Spinal cord (tissue), 9 donors: ENCODE measurements at regions not wholly inside any gene's neighbourhood (a gene's known extent, or its start where the extent isn't known, plus 50 kb on each side); places are given as distances from the start of the nearest gene placed in this dataset.
"Not testable (repeated sequence)": the region's sequence is repeated elsewhere in the genome, so short reads cannot be mapped to it uniquely, and the experiment has no call there.

Experiments
- DNase-seq, 6 donors: peaks; one replicate each; pipeline versions ENCODE4 v3.0.0 to v3.0.0-alpha.2; 2013 to 2015; ENCODE audit warnings: low spot score in 6 of 6, low read depth in 4 of 6
- H3K27ac ChIP-seq: one replicate; pipeline ENCODE4 v1.5.1; 2013; ENCODE audit warnings: low read depth, low read length, control low read depth
- H3K27me3 ChIP-seq: one replicate; pipeline ENCODE4 v1.6.1; 2013; ENCODE audit warnings: low read length; ENCODE audit not compliant: control insufficient read depth, insufficient read depth
- H3K36me3 ChIP-seq: one replicate; pipeline ENCODE4 v1.6.1; 2013; ENCODE audit warnings: low read length; ENCODE audit not compliant: control insufficient read depth, insufficient read depth
- H3K4me1 ChIP-seq: one replicate; pipeline ENCODE4 v1.6.1; 2013; ENCODE audit warnings: low read length; ENCODE audit not compliant: control insufficient read depth, insufficient read depth
- H3K4me3 ChIP-seq: one replicate; pipeline ENCODE4 v1.5.1; 2013; ENCODE audit warnings: low read depth, low read length, control low read depth
- H3K9me3 ChIP-seq: one replicate; pipeline ENCODE4 v1.6.1; 2013; ENCODE audit warnings: low read length; ENCODE audit not compliant: control insufficient read depth, insufficient read depth
- WGBS: methylation state at CpG from one replicate; pipeline ENCODE4 v1.1.5; 2013; ENCODE audit warnings: missing lambda C conversion rate; ENCODE audit not compliant: insufficient coverage; 5-methylcytosine and 5-hydroxymethylcytosine counted together
- donor health status: healthy.

GRCh38 chr1:41308520-41308919 lies 52.7 kb upstream of the FOXO6 start:
- not testable (repeated sequence) for DNase-seq, H3K36me3 ChIP-seq, H3K27ac ChIP-seq, H3K4me1 ChIP-seq, H3K9me3 ChIP-seq, H3K27me3 ChIP-seq, H3K4me3 ChIP-seq
- WGBS, result no CpG with 5 or more reads among the region's 4 CpGs

- WGBS, result 60% methylated on average over 4 of the region's 6 CpGs
- no peaks in the 10 kb centered on the region for H3K27me3 ChIP-seq
- no peaks in the 10 kb centered on the region for H3K4me1 ChIP-seq
- no peak overlapping the region for H3K27ac ChIP-seq
- no peak for DNase-seq
- H3K9me3 ChIP-seq, result no peaks in the 10 kb centered on the region
- H3K4me3 ChIP-seq, result no peak overlapping the region
- no peaks in the 10 kb centered on the region for H3K36me3 ChIP-seq
Observed at GRCh38 chr1:41305576-41306363, 55.5 kb upstream of the FOXO6 start.

GRCh38 chr1:41296506-41296905 lies 54.4 kb upstream of the SCMH1 start:
- no peak overlapping the region for H3K27ac ChIP-seq
- WGBS, result 80% methylated on average over 1 of the region's 3 CpGs
- H3K4me3 ChIP-seq, result no peak overlapping the region
- no peaks in the 10 kb centered on the region for H3K9me3 ChIP-seq
- no peaks in the 10 kb centered on the region for H3K27me3 ChIP-seq
- H3K4me1 ChIP-seq, result no peaks in the 10 kb centered on the region
- peak in 1 of 6 donors; percentile 47 for DNase-seq
- H3K36me3 ChIP-seq, result no peaks in the 10 kb centered on the region

GRCh38 chr1:41294216-41294615 lies 52.1 kb upstream of the SCMH1 start:
- Histone ChIP-seq H3K36me3 (no peaks in the 10 kb centered on the region), H3K4me1 (peaks cover 6% of the 10 kb centered on the region), H3K4me3 (no peak overlapping the region), H3K27ac (no peak overlapping the region), H3K27me3 (no peaks in the 10 kb centered on the region), H3K9me3 (no peaks in the 10 kb centered on the region)
- no peak for DNase-seq
- WGBS, result 62% methylated on average over 2 of the region's 3 CpGs

- no peaks in the 10 kb centered on the region for H3K36me3 ChIP-seq
- peaks cover 6% of the 10 kb centered on the region for H3K4me1 ChIP-seq
- H3K27me3 ChIP-seq, result no peaks in the 10 kb centered on the region
- 48% methylated on average over 2 of the region's 2 CpGs for WGBS
- H3K27ac ChIP-seq, result no peak overlapping the region
- H3K4me3 ChIP-seq, result no peak overlapping the region
- peak in 2 of 6 donors; percentile 37 to 46 for DNase-seq
- no peaks in the 10 kb centered on the region for H3K9me3 ChIP-seq
Observed at GRCh38 chr1:41293779-41294178, 51.7 kb upstream of the SCMH1 start.
